Erythroblast (primary cell): ENCODE measurements at regions not wholly inside any gene's neighbourhood (a gene's known extent, or its start where the extent isn't known, plus 50 kb on each side); places are given as distances from the start of the nearest gene placed in this dataset.

Experiments used
- GATA1 ChIP-seq: IDR thresholded peaks from 2 replicates; pipeline ENCODE4 v1.6.1; 2011; ENCODE audit warnings: low read depth, mild to moderate bottlenecking, control low read depth, low read length, moderate library complexity
- POLR2A ChIP-seq: IDR thresholded peaks from 2 replicates; pipeline ENCODE4 v1.6.1; 2011; ENCODE audit warnings: mild to moderate bottlenecking, low read length

GRCh38 chr2:55114082-55114481 lies 63.8 kb upstream of the RTN4 start:
- no peak for TF ChIP-seq POLR2A
- no peak for TF ChIP-seq GATA1
